HCT116 (cell line): ENCODE measurements at regions not wholly inside any gene's neighbourhood (a gene's known extent, or its start where the extent isn't known, plus 50 kb on each side); places are given as distances from the start of the nearest gene placed in this dataset.

Source experiments
- ATAC-seq: fragments of 200-7000 bp; cut with Tn5 transposase; 2 replicates; pipeline ENCODE4 v1.9.1; 2020; ENCODE audit warnings: mild to moderate bottlenecking, moderate library complexity
- BruUV-seq: library from RNA; stranded (reverse); fragments of 400-500 nt; replicated peaks from 2 replicates; lab custom pipeline; 2021; lab: Mats Ljungman, UMichigan
- CTCF ChIA-PET: fragments of 300-600 bp; sonication (Branson Sonifier 250); formaldehyde crosslinking; loops from one replicate; lab custom pipeline; 2021; ENCODE audit warnings: antibody characterized with exemption; lab: Charles Lee
- POLR2A ChIA-PET: fragments of 300-600, 350-600 bp; sonication (Branson Sonifier 250); formaldehyde crosslinking; loops from one replicate; lab custom pipeline; 2021; ENCODE audit warnings: antibody characterized with exemption; lab: Charles Lee
- RAD21 ChIA-PET, 2 experiments: fragments of 300-600 bp; sonication (Branson Sonifier 250); formaldehyde crosslinking; loops; one replicate each; lab custom pipeline; 2023; ENCODE audit warnings: low total read pairs in 2 of 2; ENCODE audit not compliant: uncharacterized antibody in 2 of 2, unreplicated experiment in 2 of 2, low non-redundant PET in 1 of 2; lab: Charles Lee
- DNase-seq: peaks from one replicate; pipeline ENCODE4 v3.0.0-alpha.2; 2010; ENCODE audit warnings: low read depth, low spot score
- H2AFZ ChIP-seq: fragments of 200-600 bp; shearing (Covaris generic), sonication (generic); 2 replicates; pipeline ENCODE4 v1.6.1; 2017; ENCODE audit warnings: low read depth, mixed run types, mixed read lengths, antibody characterized with exemption, low read length; ENCODE audit not compliant: poor library complexity, severe bottlenecking
- H3K27ac ChIP-seq: 2 replicates; pipeline ENCODE4 v1.5.1; 2012; ENCODE audit warnings: low read depth, low read length
- H3K27me3 ChIP-seq: fragments of 200-600 bp; sonication (generic); 2 replicates; pipeline ENCODE4 v1.6.1; 2016; ENCODE audit warnings: mixed run types, low read length, mixed read lengths; ENCODE audit not compliant: insufficient read depth
- H3K36me3 ChIP-seq, 2 experiments: fragments of 200-500 bp in 1 of 2; fragments of 200-600 bp in 1 of 2; sonication (Bioruptor generic) in 1 of 2; sonication (generic) in 1 of 2; 2 replicates each; pipeline versions ENCODE4 v1.5.1 to v1.6.1; 2014 to 2016; ENCODE audit warnings: low read length in 2 of 2, inconsistent platforms in 1 of 2, mixed read lengths in 1 of 2, mixed run types in 1 of 2; ENCODE audit not compliant: insufficient read depth in 2 of 2, control insufficient read depth in 1 of 2
- H3K4me1 ChIP-seq, 2 experiments: fragments of 200-600 bp in 1 of 2; sonication (generic) in 1 of 2; 2 replicates each; pipeline versions ENCODE4 v1.5.1 to v1.6.1; 2012 to 2017; ENCODE audit warnings: low read length in 2 of 2, inconsistent platforms in 1 of 2, mild to moderate bottlenecking in 1 of 2, mixed read lengths in 1 of 2, mixed run types in 1 of 2, moderate library complexity in 1 of 2; ENCODE audit not compliant: insufficient read depth in 2 of 2, control insufficient read depth in 1 of 2
- H3K4me2 ChIP-seq: fragments of 200-600 bp; sonication (generic); 2 replicates; pipeline ENCODE4 v1.6.1; 2017; ENCODE audit warnings: mixed run types, low read length, mixed read lengths
- H3K4me3 ChIP-seq, 2 experiments: fragments of 200-600 bp in 1 of 2; sonication (generic) in 1 of 2; replicated peaks in 1 of 2; 2 replicates each; pipeline ENCODE4 v1.5.1; 2011 to 2016; ENCODE audit warnings: low read length in 2 of 2, control low read depth in 1 of 2, low read depth in 1 of 2, mild to moderate bottlenecking in 1 of 2, mixed read lengths in 1 of 2, mixed run types in 1 of 2
- H3K79me2 ChIP-seq: fragments of 200-600 bp; sonication (generic); 2 replicates; pipeline ENCODE4 v1.6.1; 2017; ENCODE audit warnings: mild to moderate bottlenecking, mixed run types, low read length, moderate library complexity, mixed read lengths; ENCODE audit not compliant: insufficient read depth
- H3K9ac ChIP-seq: fragments of 200-600 bp; sonication (generic); 2 replicates; pipeline ENCODE4 v1.6.1; 2016; ENCODE audit warnings: low read length, mixed read lengths
- H3K9me2 ChIP-seq: fragments of 200-600 bp; sonication (generic), shearing (Covaris generic); 2 replicates; pipeline ENCODE4 v1.6.1; 2017; ENCODE audit warnings: mixed run types, mild to moderate bottlenecking, moderate library complexity; ENCODE audit not compliant: insufficient read depth
- H3K9me3 ChIP-seq, 2 experiments: fragments of 200-500 bp in 1 of 2; fragments of 200-600 bp in 1 of 2; sonication (Bioruptor generic) in 1 of 2; sonication (generic) in 1 of 2; 2 replicates each; pipeline ENCODE4 v1.6.1; 2014 to 2017; ENCODE audit warnings: low read length in 2 of 2, mixed read lengths in 2 of 2, inconsistent platforms in 1 of 2, low read depth in 1 of 2, mild to moderate bottlenecking in 1 of 2, mixed run types in 1 of 2, moderate library complexity in 1 of 2; ENCODE audit not compliant: control insufficient read depth in 1 of 2, insufficient read depth in 1 of 2
- H4K20me1 ChIP-seq: fragments of 200-600 bp; sonication (generic), shearing (Covaris generic); 2 replicates; pipeline ENCODE4 v1.6.1; 2017; ENCODE audit warnings: mixed run types, mild to moderate bottlenecking, moderate library complexity; ENCODE audit not compliant: insufficient read depth
- CBX3 ChIP-seq: IDR thresholded peaks from 2 replicates; pipeline ENCODE4 v1.6.1; 2012; ENCODE audit warnings: low read depth
- CEBPB ChIP-seq: IDR thresholded peaks from 2 replicates; pipeline ENCODE4 v1.6.1; 2012; ENCODE audit warnings: low read depth
- EGR1 ChIP-seq: IDR thresholded peaks from 2 replicates; pipeline ENCODE4 v1.6.1; 2012; ENCODE audit warnings: low read depth
- ELF1 ChIP-seq: IDR thresholded peaks from 2 replicates; pipeline ENCODE4 v1.6.1; 2012; ENCODE audit warnings: low read depth, borderline replicate concordance
- FOSL1 ChIP-seq: IDR thresholded peaks from 2 replicates; pipeline ENCODE4 v1.6.1; 2012; ENCODE audit warnings: low read depth
- JUND ChIP-seq: IDR thresholded peaks from 2 replicates; pipeline ENCODE4 v1.6.1; 2012
- POLR2A ChIP-seq: IDR thresholded peaks from 2 replicates; pipeline ENCODE4 v1.7.0; 2011; ENCODE audit warnings: borderline replicate concordance; ENCODE audit not compliant: insufficient read depth, insufficient read length; ENCODE audit errors: extremely low read depth
- POLR2AphosphoS5 ChIP-seq: IDR thresholded peaks from 2 replicates; pipeline ENCODE4 v1.6.1; 2011; ENCODE audit warnings: mild to moderate bottlenecking, low read depth, low read length, moderate library complexity
- RAD21 ChIP-seq: IDR thresholded peaks from 2 replicates; pipeline ENCODE4 v1.6.1; 2012; ENCODE audit warnings: low read depth, mild to moderate bottlenecking
- SP1 ChIP-seq: IDR thresholded peaks from 2 replicates; pipeline ENCODE4 v1.6.1; 2012; ENCODE audit warnings: low read depth
- SRF ChIP-seq: IDR thresholded peaks from 2 replicates; pipeline ENCODE4 v1.6.1; 2012; ENCODE audit warnings: low read depth
- TCF7L2 ChIP-seq: IDR thresholded peaks from 2 replicates; pipeline ENCODE4 v1.7.0; 2011; ENCODE audit warnings: borderline replicate concordance, inconsistent platforms; ENCODE audit not compliant: insufficient read depth, insufficient read length; ENCODE audit errors: extremely low read depth
- YY1 ChIP-seq: IDR thresholded peaks from 2 replicates; pipeline ENCODE4 v1.6.1; 2011; ENCODE audit warnings: low read length, low read depth, moderate library complexity, mild to moderate bottlenecking; ENCODE audit not compliant: insufficient replicate concordance; ENCODE audit errors: extremely low read depth
- ZNF274 ChIP-seq: fragments of 200-500 bp; sonication (Bioruptor generic); IDR thresholded peaks from 2 replicates; pipeline ENCODE4 v1.6.1; 2014; ENCODE audit warnings: mild to moderate bottlenecking, low read depth, low read length, inconsistent platforms
- intact Hi-C: fragments of 100-400 bp; cut with micrococcal nuclease; formaldehyde crosslinking; loops from 2 replicates; pipeline ENCODE4 v1.10.0; 2022
- TF ChIP-seq, protein P1 (sequence below): IDR thresholded peaks from 2 replicates; pipeline ENCODE4 v1.6.1; 2012
- TF ChIP-seq, protein P2 (sequence below): IDR thresholded peaks from 2 replicates; pipeline ENCODE4 v1.6.1; 2012
- TF ChIP-seq, protein P3 (sequence below), 3 experiments: fragments of 200-600 bp in 1 of 3; sonication (generic) in 1 of 3; IDR thresholded peaks in 2 of 3; conservative IDR thresholded peaks in 1 of 3; 2 replicates each; pipeline ENCODE4 v1.5.1; 2012 to 2017; ENCODE audit warnings: low read depth in 2 of 3, low read length in 2 of 3, antibody characterized with exemption in 1 of 3, borderline replicate concordance in 1 of 3, control low read depth in 1 of 3, mild to moderate bottlenecking in 1 of 3, mixed read lengths in 1 of 3, mixed run types in 1 of 3, moderate library complexity in 1 of 3; ENCODE audit not compliant: insufficient read depth in 1 of 3

DNA sequence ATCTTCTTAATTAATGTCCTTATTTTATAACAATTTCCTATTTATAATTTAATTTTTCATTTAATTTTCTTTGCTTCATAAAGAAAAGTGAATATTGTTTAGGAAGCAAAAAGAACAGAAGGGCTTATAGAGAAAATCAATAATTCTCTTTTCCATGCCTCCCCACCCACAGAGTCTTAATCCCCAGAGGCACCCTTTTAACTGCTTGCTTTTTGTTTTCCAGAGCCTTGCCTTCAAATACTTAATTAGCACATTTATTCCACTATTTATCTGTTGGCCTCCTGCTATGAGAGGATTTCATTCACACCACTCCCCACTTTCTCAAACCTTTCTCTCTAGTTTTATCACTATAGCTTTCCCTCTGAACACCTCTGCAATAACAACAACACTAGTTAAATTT is 373.6 kb downstream of the MBD2 start:
- H4K20me1 ChIP-seq: no peaks in the 10 kb centered on the region
- no peaks in the 10 kb centered on the region for H3K27me3 ChIP-seq
- intact Hi-C loops: no loop called here
- no peak for ATAC-seq
- no peak overlapping the region for H2AFZ ChIP-seq
- H3K79me2 ChIP-seq: no peaks in the 10 kb centered on the region
- no peaks in the 10 kb centered on the region for H3K36me3 ChIP-seq
- no peaks in the 10 kb centered on the region for H3K9me2 ChIP-seq
- no TSS peak for BruUV-seq
- H3K27ac ChIP-seq: no peak overlapping the region
- no peak for DNase-seq
- POLR2A ChIA-PET: no interaction called here
- no peak overlapping the region for H3K9ac ChIP-seq
- peaks cover under 1 to 7% of the 10 kb centered on the region in 2 experiments; a peak in 1 of 4 replicates for H3K9me3 ChIP-seq
- RAD21 ChIA-PET: no interaction called here
- TF ChIP-seq JUND: no peak
- no peak for TF ChIP-seq CBX3
- no peaks in the 10 kb centered on the region for H3K4me1 ChIP-seq
- CTCF ChIA-PET: no interaction called here
- H3K4me3 ChIP-seq: no peak overlapping the region
- no peak overlapping the region for H3K4me2 ChIP-seq

DNA sequence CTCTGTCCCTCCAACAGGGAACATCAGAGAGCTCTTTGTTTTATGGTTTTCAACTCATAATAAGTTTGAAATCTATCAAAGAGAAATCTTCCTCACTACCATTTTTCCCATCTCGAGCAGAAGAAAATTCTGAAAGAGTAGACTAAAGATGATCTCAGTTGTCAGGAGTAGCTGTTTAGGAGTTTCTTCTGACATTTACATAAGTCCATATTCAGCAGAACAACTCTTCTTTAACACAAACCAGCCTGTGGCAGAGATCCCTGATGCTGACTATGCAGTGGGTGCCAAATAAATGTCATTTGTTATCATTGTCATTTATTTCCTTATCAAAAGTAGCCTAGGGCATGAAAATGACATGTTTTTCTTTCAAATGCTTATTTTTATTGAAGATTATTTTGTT is 380.7 kb downstream of the MBD2 start:
- POLR2A ChIA-PET: no interaction called here

More for the DNA sequence above, 380.7 kb downstream of the MBD2 start:
- no peak overlapping the region for H2AFZ ChIP-seq
- TF ChIP-seq FOSL1 (no peak), TCF7L2 (no peak), POLR2AphosphoS5 (no peak), SP1 (no peak), CEBPB (no peak), EGR1 (no peak), ZNF274 (no peak), POLR2A (no peak), SRF (no peak), CBX3 (no peak), YY1 (no peak), ELF1 (no peak), JUND (no peak), RAD21 (no peak)
- TF ChIP-seq, protein P1, sequence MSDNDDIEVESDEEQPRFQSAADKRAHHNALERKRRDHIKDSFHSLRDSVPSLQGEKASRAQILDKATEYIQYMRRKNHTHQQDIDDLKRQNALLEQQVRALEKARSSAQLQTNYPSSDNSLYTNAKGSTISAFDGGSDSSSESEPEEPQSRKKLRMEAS: no peak
- TF ChIP-seq, protein P2, sequence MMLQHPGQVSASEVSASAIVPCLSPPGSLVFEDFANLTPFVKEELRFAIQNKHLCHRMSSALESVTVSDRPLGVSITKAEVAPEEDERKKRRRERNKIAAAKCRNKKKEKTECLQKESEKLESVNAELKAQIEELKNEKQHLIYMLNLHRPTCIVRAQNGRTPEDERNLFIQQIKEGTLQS: no peak
- TF ChIP-seq, protein P3, sequence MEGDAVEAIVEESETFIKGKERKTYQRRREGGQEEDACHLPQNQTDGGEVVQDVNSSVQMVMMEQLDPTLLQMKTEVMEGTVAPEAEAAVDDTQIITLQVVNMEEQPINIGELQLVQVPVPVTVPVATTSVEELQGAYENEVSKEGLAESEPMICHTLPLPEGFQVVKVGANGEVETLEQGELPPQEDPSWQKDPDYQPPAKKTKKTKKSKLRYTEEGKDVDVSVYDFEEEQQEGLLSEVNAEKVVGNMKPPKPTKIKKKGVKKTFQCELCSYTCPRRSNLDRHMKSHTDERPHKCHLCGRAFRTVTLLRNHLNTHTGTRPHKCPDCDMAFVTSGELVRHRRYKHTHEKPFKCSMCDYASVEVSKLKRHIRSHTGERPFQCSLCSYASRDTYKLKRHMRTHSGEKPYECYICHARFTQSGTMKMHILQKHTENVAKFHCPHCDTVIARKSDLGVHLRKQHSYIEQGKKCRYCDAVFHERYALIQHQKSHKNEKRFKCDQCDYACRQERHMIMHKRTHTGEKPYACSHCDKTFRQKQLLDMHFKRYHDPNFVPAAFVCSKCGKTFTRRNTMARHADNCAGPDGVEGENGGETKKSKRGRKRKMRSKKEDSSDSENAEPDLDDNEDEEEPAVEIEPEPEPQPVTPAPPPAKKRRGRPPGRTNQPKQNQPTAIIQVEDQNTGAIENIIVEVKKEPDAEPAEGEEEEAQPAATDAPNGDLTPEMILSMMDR (IDR thresholded peaks at IDR 0.05 in 2 of 3, conservative IDR thresholded peaks at IDR 0.05 in 1 of 3; ENCODE audit: borderline replicate concordance in 1 of 3, insufficient read depth in 1 of 3, low read depth in 2 of 3, low read length in 2 of 3): no peak
- TF ChIP-seq, all 23 proteins: peak for 0
- intact Hi-C loops: no loop called here
- Histone ChIP-seq H3K27me3 (no peaks in the 10 kb centered on the region), H3K9me2 (no peaks in the 10 kb centered on the region), H3K27ac (no peak overlapping the region), H3K4me3 (no peak overlapping the region), H3K9me3 (peaks cover 3 to 5% of the 10 kb centered on the region in 2 experiments; a peak in 1 of 4 replicates), H3K4me1 (no peaks in the 10 kb centered on the region), H3K36me3 (no peaks in the 10 kb centered on the region), H4K20me1 (no peaks in the 10 kb centered on the region), H3K79me2 (no peaks in the 10 kb centered on the region), H3K9ac (no peak overlapping the region), H3K4me2 (no peak overlapping the region)
- ATAC-seq (no peak), DNase-seq (no peak)
- BruUV-seq: no TSS peak
- ChIA-PET RAD21 (no interaction called here), CTCF (no interaction called here)
